Panc1 (cell line): ENCODE measurements at regions not wholly inside any gene's neighbourhood (a gene's known extent, or its start where the extent isn't known, plus 50 kb on each side); places are given as distances from the start of the nearest gene placed in this dataset.

Experiments used
- ATAC-seq: fragments of 200-7000 bp; cut with Tn5 transposase; 2 replicates; pipeline ENCODE4 v1.9.1; 2020; ENCODE audit warnings: mild to moderate bottlenecking, moderate library complexity
- BruUV-seq: library from RNA; stranded (reverse); fragments of 400-500 nt; replicated peaks from 2 replicates; lab custom pipeline; 2021; lab: Mats Ljungman, UMichigan
- CTCF ChIA-PET: fragments of 300-600 bp; sonication (Branson Sonifier 250); formaldehyde crosslinking; loops from one replicate; lab custom pipeline; 2022; ENCODE audit warnings: antibody characterized with exemption; lab: Charles Lee
- POLR2A ChIA-PET: fragments of 300-600 bp; sonication (Branson Sonifier 250); formaldehyde crosslinking; loops from one replicate; lab custom pipeline; 2022; ENCODE audit warnings: antibody characterized with exemption; lab: Charles Lee
- DNase-seq: peaks from one replicate; pipeline ENCODE4 v3.0.0-alpha.2; 2010; ENCODE audit warnings: low read depth, low spot score
- H3K27ac ChIP-seq: 2 replicates; pipeline ENCODE4 v1.5.1; 2011; ENCODE audit warnings: mild to moderate bottlenecking, low read length, inconsistent platforms
- H3K27me3 ChIP-seq: fragments of 200-500 bp; sonication (Bioruptor generic); 2 replicates; pipeline ENCODE4 v1.6.0; 2014; ENCODE audit warnings: low read length, inconsistent platforms; ENCODE audit not compliant: control insufficient read depth, insufficient read depth
- H3K36me3 ChIP-seq: fragments of 200-500 bp; sonication (Bioruptor generic); 2 replicates; pipeline ENCODE4 v1.5.1; 2014; ENCODE audit warnings: inconsistent platforms, mild to moderate bottlenecking, low read length, moderate library complexity; ENCODE audit not compliant: control insufficient read depth, insufficient read depth
- H3K4me1 ChIP-seq: 2 replicates; pipeline ENCODE4 v1.5.1; 2011; ENCODE audit warnings: inconsistent platforms, mild to moderate bottlenecking, low read length, moderate library complexity; ENCODE audit not compliant: control insufficient read depth, insufficient read depth
- H3K4me3 ChIP-seq, 2 experiments: 2 replicates each; pipeline ENCODE4 v1.5.1; 2011 to 2012; ENCODE audit warnings: low read depth in 2 of 2, low read length in 2 of 2, mild to moderate bottlenecking in 2 of 2, inconsistent platforms in 1 of 2, moderate library complexity in 1 of 2
- H3K9me3 ChIP-seq: fragments of 200-500 bp; sonication (Bioruptor generic); 2 replicates; pipeline ENCODE4 v1.5.1; 2014; ENCODE audit warnings: low read depth, mild to moderate bottlenecking, inconsistent platforms, low read length, moderate library complexity; ENCODE audit not compliant: control insufficient read depth, insufficient read depth
- POLR2AphosphoS5 ChIP-seq: IDR thresholded peaks from 2 replicates; pipeline ENCODE4 v1.6.1; 2012; ENCODE audit warnings: mild to moderate bottlenecking, low read depth, low read length, moderate library complexity
- SIN3A ChIP-seq: IDR thresholded peaks from 2 replicates; pipeline ENCODE4 v1.6.1; 2012; ENCODE audit warnings: low read depth, mild to moderate bottlenecking, low read length, moderate library complexity, borderline replicate concordance; ENCODE audit not compliant: insufficient read depth
- TCF7L2 ChIP-seq: IDR thresholded peaks from 2 replicates; pipeline ENCODE4 v1.6.1; 2011; ENCODE audit warnings: mild to moderate bottlenecking, low read depth, low read length, inconsistent platforms
- in situ Hi-C: cut with HindIII; loops from 2 replicates; pipeline ENCODE4 v1.10.0; 2016; ENCODE audit warnings: low sequenced_read_pairs, low pct_unique_long_range_greater_than_20kb
- intact Hi-C: fragments of 100-400 bp; cut with micrococcal nuclease; formaldehyde crosslinking; loops from one replicate; pipeline ENCODE4 v1.10.0; 2022; ENCODE audit not compliant: unreplicated experiment
- TF ChIP-seq, protein P1 (sequence below): fragments of 450-650 bp; IDR thresholded peaks from 2 replicates; pipeline ENCODE4 v1.5.1; 2017; ENCODE audit warnings: mild to moderate bottlenecking
- TF ChIP-seq, protein P2 (sequence below), 2 experiments: IDR thresholded peaks; 2 replicates each; pipeline ENCODE4 v1.6.1; 2011 to 2012; ENCODE audit warnings: low read depth in 2 of 2, control low read depth in 1 of 2, low read length in 1 of 2, mild to moderate bottlenecking in 1 of 2, moderate library complexity in 1 of 2; ENCODE audit not compliant: insufficient read depth in 1 of 2

DNA sequence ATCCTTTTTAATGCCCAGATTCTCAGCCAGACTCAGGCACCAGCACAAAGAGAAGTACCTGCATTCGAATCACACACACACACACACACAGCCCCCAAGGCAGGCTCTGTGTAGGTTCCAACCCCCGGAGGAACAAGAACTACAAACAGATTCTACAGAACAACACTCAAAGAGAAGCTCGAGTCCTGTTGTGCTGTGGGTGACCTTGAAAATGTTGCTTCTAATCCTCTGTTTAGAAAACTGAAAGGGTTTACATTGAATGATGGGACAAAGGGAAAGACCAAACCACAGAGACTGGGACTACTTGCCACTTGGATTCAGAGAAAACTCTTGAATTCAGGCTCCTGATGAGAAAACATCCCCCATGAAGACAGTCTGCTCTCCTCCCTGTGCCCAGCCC lies 568.8 kb upstream of the C16orf82 start:
- Histone ChIP-seq H3K9me3 (no peaks in the 10 kb centered on the region), H3K27me3 (no peaks in the 10 kb centered on the region), H3K27ac (no peak overlapping the region), H3K4me1 (no peaks in the 10 kb centered on the region), H3K36me3 (no peaks in the 10 kb centered on the region), H3K4me3 (no peak overlapping the region)
- in situ Hi-C loops (no loop called here), intact Hi-C loops (no loop called here)
- CTCF ChIA-PET: no interaction called here
- ATAC-seq (no peak), DNase-seq (no peak)
- TF ChIP-seq SIN3A (no peak), TCF7L2 (no peak), POLR2AphosphoS5 (no peak)
- TF ChIP-seq, protein P1, sequence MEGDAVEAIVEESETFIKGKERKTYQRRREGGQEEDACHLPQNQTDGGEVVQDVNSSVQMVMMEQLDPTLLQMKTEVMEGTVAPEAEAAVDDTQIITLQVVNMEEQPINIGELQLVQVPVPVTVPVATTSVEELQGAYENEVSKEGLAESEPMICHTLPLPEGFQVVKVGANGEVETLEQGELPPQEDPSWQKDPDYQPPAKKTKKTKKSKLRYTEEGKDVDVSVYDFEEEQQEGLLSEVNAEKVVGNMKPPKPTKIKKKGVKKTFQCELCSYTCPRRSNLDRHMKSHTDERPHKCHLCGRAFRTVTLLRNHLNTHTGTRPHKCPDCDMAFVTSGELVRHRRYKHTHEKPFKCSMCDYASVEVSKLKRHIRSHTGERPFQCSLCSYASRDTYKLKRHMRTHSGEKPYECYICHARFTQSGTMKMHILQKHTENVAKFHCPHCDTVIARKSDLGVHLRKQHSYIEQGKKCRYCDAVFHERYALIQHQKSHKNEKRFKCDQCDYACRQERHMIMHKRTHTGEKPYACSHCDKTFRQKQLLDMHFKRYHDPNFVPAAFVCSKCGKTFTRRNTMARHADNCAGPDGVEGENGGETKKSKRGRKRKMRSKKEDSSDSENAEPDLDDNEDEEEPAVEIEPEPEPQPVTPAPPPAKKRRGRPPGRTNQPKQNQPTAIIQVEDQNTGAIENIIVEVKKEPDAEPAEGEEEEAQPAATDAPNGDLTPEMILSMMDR: no peak
- TF ChIP-seq, protein P2, sequence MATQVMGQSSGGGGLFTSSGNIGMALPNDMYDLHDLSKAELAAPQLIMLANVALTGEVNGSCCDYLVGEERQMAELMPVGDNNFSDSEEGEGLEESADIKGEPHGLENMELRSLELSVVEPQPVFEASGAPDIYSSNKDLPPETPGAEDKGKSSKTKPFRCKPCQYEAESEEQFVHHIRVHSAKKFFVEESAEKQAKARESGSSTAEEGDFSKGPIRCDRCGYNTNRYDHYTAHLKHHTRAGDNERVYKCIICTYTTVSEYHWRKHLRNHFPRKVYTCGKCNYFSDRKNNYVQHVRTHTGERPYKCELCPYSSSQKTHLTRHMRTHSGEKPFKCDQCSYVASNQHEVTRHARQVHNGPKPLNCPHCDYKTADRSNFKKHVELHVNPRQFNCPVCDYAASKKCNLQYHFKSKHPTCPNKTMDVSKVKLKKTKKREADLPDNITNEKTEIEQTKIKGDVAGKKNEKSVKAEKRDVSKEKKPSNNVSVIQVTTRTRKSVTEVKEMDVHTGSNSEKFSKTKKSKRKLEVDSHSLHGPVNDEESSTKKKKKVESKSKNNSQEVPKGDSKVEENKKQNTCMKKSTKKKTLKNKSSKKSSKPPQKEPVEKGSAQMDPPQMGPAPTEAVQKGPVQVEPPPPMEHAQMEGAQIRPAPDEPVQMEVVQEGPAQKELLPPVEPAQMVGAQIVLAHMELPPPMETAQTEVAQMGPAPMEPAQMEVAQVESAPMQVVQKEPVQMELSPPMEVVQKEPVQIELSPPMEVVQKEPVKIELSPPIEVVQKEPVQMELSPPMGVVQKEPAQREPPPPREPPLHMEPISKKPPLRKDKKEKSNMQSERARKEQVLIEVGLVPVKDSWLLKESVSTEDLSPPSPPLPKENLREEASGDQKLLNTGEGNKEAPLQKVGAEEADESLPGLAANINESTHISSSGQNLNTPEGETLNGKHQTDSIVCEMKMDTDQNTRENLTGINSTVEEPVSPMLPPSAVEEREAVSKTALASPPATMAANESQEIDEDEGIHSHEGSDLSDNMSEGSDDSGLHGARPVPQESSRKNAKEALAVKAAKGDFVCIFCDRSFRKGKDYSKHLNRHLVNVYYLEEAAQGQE (IDR thresholded peaks at IDR 0.05; ENCODE audit: insufficient read depth in 1 of 2, low read depth in 2 of 2, low read length in 1 of 2): no peak
- BruUV-seq: no TSS peak
- POLR2A ChIA-PET: no interaction called here

DNA sequence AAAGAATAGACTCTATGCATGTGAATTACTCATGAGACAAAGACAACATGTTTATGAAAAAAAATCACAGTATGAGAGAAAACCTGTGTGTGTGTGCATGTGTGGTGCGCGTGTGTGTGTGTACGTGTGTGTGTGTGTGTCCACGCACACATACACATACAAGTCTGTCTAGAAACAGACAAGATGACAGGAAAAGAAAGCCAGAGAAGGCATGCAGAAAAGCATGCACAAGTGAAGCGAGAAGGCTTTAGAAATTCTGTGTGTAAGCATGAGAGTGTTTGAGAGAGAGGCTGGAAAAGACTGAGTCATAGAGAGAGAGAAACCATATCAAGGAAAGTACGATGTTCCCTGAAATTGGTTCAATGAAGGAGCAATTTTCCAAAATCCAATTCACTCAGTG lies 566.4 kb upstream of the C16orf82 start:
- Histone ChIP-seq H3K4me3 (no peak overlapping the region), H3K27ac (no peak overlapping the region), H3K36me3 (no peaks in the 10 kb centered on the region), H3K27me3 (no peaks in the 10 kb centered on the region), H3K9me3 (no peaks in the 10 kb centered on the region), H3K4me1 (no peaks in the 10 kb centered on the region)
- intact Hi-C loops: no loop called here
- ChIA-PET POLR2A (no interaction called here), CTCF (no interaction called here)
- DNase-seq (no peak), ATAC-seq (no peak)
- TF ChIP-seq TCF7L2: no peak
- TF ChIP-seq, protein P2 (IDR thresholded peaks at IDR 0.05; ENCODE audit: insufficient read depth in 1 of 2, low read depth in 2 of 2, low read length in 1 of 2): no peak
- TF ChIP-seq, protein P1: no peak
- TF ChIP-seq SIN3A: no peak
- TF ChIP-seq POLR2AphosphoS5: no peak
- in situ Hi-C loops: no loop called here
- BruUV-seq: no TSS peak
